ENCODE measurements at regions not wholly inside any gene's neighbourhood (a gene's known extent, or its start where the extent isn't known, plus 50 kb on each side); places are given as distances from the start of the nearest gene placed in this dataset.

DNA sequence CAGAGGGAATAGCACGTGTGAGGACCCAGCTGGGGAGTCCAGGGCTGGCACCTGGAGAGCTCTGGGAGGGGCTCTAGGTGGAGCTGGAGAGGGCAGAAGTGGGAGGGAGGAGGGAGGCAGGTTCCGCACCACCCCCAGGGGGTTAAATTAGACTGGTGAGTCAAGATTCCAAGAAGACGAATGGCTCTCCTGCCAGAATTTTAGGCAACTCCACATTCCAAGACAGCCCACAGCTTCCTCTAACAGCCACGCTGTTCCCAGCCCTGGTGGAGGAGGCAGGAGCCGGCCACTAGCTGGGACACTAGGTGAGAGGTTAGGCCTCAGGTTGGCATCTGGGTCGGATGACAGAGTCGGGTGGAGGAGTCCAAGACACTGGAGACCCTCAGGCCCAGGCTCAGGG, 60.2 kb downstream of the TFAP2C start:
- H3K4me3 ChIP-seq: no peak overlapping the region
- H3K27ac ChIP-seq: no peak overlapping the region
- TF ChIP-seq CTCF (IDR thresholded peaks at IDR 0.05): no peak
- no peaks in the 10 kb centered on the region for H3K36me3 ChIP-seq
- H3K27me3 ChIP-seq: no peaks in the 10 kb centered on the region
- intact Hi-C loops (cut with DNase I): no loop called here
- DNase-seq (ENCODE audit: low spot score in 2 of 2): no peak
- H3K4me1 ChIP-seq: no peaks in the 10 kb centered on the region
- no peaks in the 10 kb centered on the region for H3K9me3 ChIP-seq

DNA sequence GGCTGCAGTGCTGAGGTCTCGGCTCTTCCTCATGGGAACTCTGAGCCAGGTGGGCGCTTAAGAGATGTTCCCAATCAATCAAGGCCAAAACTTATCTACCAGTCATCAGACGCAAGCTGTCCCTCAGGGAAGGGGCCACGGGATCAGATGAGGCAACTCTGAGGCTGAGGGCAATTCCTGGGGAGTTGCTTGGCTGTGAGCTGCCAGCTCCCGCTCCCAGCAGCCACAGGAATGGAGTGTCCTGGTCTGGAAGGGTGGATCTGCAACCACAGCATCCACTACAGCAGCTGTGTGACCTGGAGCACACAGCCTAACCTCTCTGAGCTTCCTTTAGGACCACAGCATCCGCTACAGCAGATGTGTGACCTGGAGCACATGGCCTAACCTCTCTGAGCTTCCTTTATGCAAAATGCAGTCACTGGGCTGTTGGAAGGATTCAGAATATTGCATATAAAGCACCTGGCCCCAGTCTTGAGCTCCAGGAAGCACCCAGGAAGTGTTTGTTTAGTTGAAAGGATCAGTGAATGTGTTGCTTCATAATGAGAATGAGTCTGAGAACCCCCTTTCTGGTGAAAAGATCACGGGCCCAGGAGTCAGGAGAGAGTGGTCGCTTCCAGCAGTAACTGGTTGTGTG, 60.9 kb downstream of the TFAP2C start:
- H3K27ac ChIP-seq: no peak overlapping the region
- H3K36me3 ChIP-seq: no peaks in the 10 kb centered on the region
- intact Hi-C loops (cut with DNase I): no loop called here
- TF ChIP-seq CTCF (IDR thresholded peaks at IDR 0.05): no peak
- DNase-seq (ENCODE audit: low spot score in 2 of 2): no peak
- H3K4me3 ChIP-seq: no peak overlapping the region
- H3K4me1 ChIP-seq: no peaks in the 10 kb centered on the region
- no peaks in the 10 kb centered on the region for H3K27me3 ChIP-seq
- no peaks in the 10 kb centered on the region for H3K9me3 ChIP-seq

GRCh38 chr20:56690531-56691175, 61.5 kb downstream of the TFAP2C start:
- no peak overlapping the region for H3K4me3 ChIP-seq
- H3K9me3 ChIP-seq: no peaks in the 10 kb centered on the region
- no peaks in the 10 kb centered on the region for H3K27me3 ChIP-seq
- H3K27ac ChIP-seq: no peak overlapping the region
- no peaks in the 10 kb centered on the region for H3K4me1 ChIP-seq
- intact Hi-C loops (cut with DNase I): no loop called here
- no peak for DNase-seq (ENCODE audit: low spot score in 2 of 2)
- H3K36me3 ChIP-seq: no peaks in the 10 kb centered on the region
- no peak for TF ChIP-seq CTCF (IDR thresholded peaks at IDR 0.05)

DNA sequence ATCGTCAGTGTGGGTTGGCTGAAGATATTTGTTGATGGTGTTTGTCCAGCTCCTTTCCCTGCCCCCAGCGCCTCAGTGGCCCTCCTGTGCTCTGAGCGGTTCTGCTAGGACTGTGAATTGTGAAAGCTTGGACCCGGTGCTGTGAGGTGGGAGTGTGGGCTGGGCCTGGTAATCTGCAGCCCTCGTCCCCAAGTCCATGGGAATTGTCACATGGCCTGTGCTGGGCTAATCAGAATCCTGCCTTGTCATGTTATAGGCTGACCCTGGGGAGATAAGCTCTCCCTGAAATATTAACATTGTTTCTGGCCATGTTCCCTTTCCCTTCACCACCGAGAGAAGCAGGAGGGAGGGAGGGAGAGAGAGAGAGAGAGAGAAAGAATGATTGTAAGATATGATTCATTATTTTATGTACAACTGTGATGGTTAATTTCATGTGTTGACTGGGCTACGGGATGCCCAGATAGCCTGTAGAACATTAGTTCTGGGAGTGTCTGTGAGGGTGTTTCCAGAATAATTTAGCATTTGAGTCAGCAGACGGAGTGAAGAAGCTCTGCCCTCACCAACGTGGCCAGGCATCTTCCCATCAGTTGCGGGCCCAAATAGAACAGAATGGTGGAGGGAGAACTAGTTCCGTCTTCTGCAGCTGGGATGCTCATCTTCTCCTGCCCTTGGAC, 62.4 kb downstream of the TFAP2C start:
- Histone ChIP-seq H3K27me3 (no peaks in the 10 kb centered on the region), H3K27ac (no peak overlapping the region), H3K4me3 (no peak overlapping the region), H3K36me3 (no peaks in the 10 kb centered on the region), H3K4me1 (no peaks in the 10 kb centered on the region), H3K9me3 (no peaks in the 10 kb centered on the region)
- intact Hi-C loops (cut with DNase I): no loop called here
- TF ChIP-seq CTCF (IDR thresholded peaks at IDR 0.05): no peak
- no peak for DNase-seq (ENCODE audit: low spot score in 2 of 2)

GRCh38 chr20:56693217-56693616, 64.1 kb downstream of the TFAP2C start:
- Histone ChIP-seq H3K27me3 (no peaks in the 10 kb centered on the region), H3K4me1 (no peaks in the 10 kb centered on the region), H3K36me3 (no peaks in the 10 kb centered on the region), H3K4me3 (no peak overlapping the region), H3K27ac (no peak overlapping the region), H3K9me3 (no peaks in the 10 kb centered on the region)
- TF ChIP-seq CTCF (IDR thresholded peaks at IDR 0.05): no peak
- intact Hi-C loops (cut with DNase I): no loop called here
- no peak for DNase-seq (ENCODE audit: low spot score in 2 of 2)

Data from ascending aorta (tissue), 2 donors.